Heart right ventricle (tissue), 16 donors: ENCODE measurements at regions not wholly inside any gene's neighbourhood (a gene's known extent, or its start where the extent isn't known, plus 50 kb on each side); places are given as distances from the start of the nearest gene placed in this dataset.
A peak's percentile ranks its signal among the peaks of the same experiment; 100 is the strongest.

Experiments
- ATAC-seq, 8 donors: fragments of 200-7000 bp; cut with Tn5 transposase; one replicate each; pipeline ENCODE4 v1.9.1; 2020; ENCODE audit warnings: mild to moderate bottlenecking in 8 of 8, moderate library complexity in 8 of 8, moderate number of reproducible peaks in 1 of 8
- DNase-seq, 2 donors: peaks; one replicate each; pipeline ENCODE4 v3.0.0-alpha.2; 2020
- H3K27ac ChIP-seq, 10 donors: fragments of 200-600 bp; sonication (generic) in 2 of 10; one replicate each; pipeline versions ENCODE4 v1.5.0 to v1.8.0; 2020 to 2022; ENCODE audit warnings: mild to moderate bottlenecking in 3 of 10
- H3K27me3 ChIP-seq, 7 donors: fragments of 200-600 bp; one replicate each; pipeline ENCODE4 v1.8.0; 2021 to 2022; ENCODE audit warnings: mild to moderate bottlenecking in 2 of 7
- H3K36me3 ChIP-seq, 9 donors: fragments of 200-600 bp; sonication (generic) in 1 of 9; one replicate each; pipeline versions ENCODE4 v1.5.0 to v1.8.0; 2020 to 2022; ENCODE audit warnings: mild to moderate bottlenecking in 2 of 9
- H3K4me1 ChIP-seq, 9 donors: fragments of 200-600 bp; sonication (generic) in 1 of 9; one replicate each; pipeline versions ENCODE4 v1.5.0 to v1.8.0; 2020 to 2022; ENCODE audit warnings: mild to moderate bottlenecking in 4 of 9
- H3K4me3 ChIP-seq, 10 donors: fragments of 200-600 bp; sonication (generic) in 2 of 10; one replicate each; pipeline versions ENCODE4 v1.5.0 to v1.8.0; 2020 to 2022; ENCODE audit warnings: mild to moderate bottlenecking in 7 of 10, moderate library complexity in 2 of 10
- H3K9me3 ChIP-seq, 11 donors: fragments of 200-600 bp in 10 of 11; sonication (generic) in 2 of 11; one replicate each; pipeline versions ENCODE4 v1.5.0 to v1.8.0; 2013 to 2022; ENCODE audit warnings: mild to moderate bottlenecking in 2 of 11, control low read depth in 1 of 11, moderate library complexity in 1 of 11
- CTCF ChIP-seq, 9 donors: fragments of 200-600 bp; sonication (generic) in 2 of 9; IDR thresholded peaks; one replicate each; pipeline versions ENCODE4 v1.5.0 to v1.8.0; 2021 to 2022; ENCODE audit warnings: antibody characterized with exemption in 9 of 9, mild to moderate bottlenecking in 5 of 9, moderate library complexity in 1 of 9
- whole genome bisulfite sequencing, 2 donors: extraction: QIAGEN DNeasy Blood & Tissue Kit; methylation state at CpG; one replicate each; pipeline ENCODE4 v1.1.7; 2013; ENCODE audit warnings: inconsistent platforms in 1 of 2; 5-methylcytosine and 5-hydroxymethylcytosine counted together
- intact Hi-C, 10 donors: fragments of 100-400 bp; cut with DNase I; formaldehyde crosslinking; loops; one replicate each; pipeline versions ENCODE4 v1.11.1 to v1.14.2; 2022
- donor health status: Arrhythmogenic right ventricular cardiomyopathy.
- donor health status: ischemic (EF 13 %, LVEDD 7.1; RV severe dilation, severe dysfunction).
- donor health status: healthy with polysubstance abuse.
- donor health status: DM: no; HTN: yes; CAD: no.
- donor health status: DM: no; HTN: no; CAD: no.
- donor health status: ischemic (EF 25% LVEDD 6.9; RV normal size, moderate dysfunction).
- donor health status: ischemic (EF 25% LVEDD 5.7; RV mildly dilated, moderate dysfunction).
- donor health status: healthy.
- donor health status: DM: yes; HTN: yes; CAD: no.
- donor health status: Ischemic cardiomyopathy.
- donor health status: ischemic (EF 35%, LVEDD 5.7; RV mildly dilated, moderate dysfunction).
- donor health status: nonischemic (EF 11% LVEDD 7.7; RV severe dilation, severe dysfunction).
- donor health status: DM: yes; HTN: yes; CAD: no.
- donor health status: PGD.
- donor health status: ischemic (EF 29% LVEDD 5.4; RV normal size, mild dysfunction).
- donor health status: nonischemic (EF 23%, LVEDD 6.1; RV moderate dilation, normal function).

GRCh38 chr5:116778032-116778431, 203.4 kb upstream of the SEMA6A start:
- H3K4me3 ChIP-seq: no peak overlapping the region
- WGBS, 2 donors: 32 to 35% methylated on average over 10 of the region's 10 CpGs
- H3K27ac ChIP-seq: peak overlapping the region in 2 of 10 donors; percentile 8 to 10
- no peaks in the 10 kb centered on the region for H3K36me3 ChIP-seq
- peaks cover 0 to 15% (median 0%) of the 10 kb centered on the region in 9 donors for H3K4me1 ChIP-seq
- peak in 4 of 8 donors; percentile 35 to 70 (median 55) for ATAC-seq
- no peaks in the 10 kb centered on the region for H3K27me3 ChIP-seq
- peaks cover 0 to 5% (median 0%) of the 10 kb centered on the region in 11 donors for H3K9me3 ChIP-seq
- DNase-seq: no peak
- intact Hi-C loops: no loop called here
- TF ChIP-seq CTCF (IDR thresholded peaks at IDR 0.05): no peak

- H3K36me3 ChIP-seq: no peaks in the 10 kb centered on the region
- TF ChIP-seq CTCF (IDR thresholded peaks at IDR 0.05): no peak
- no peak overlapping the region for H3K27ac ChIP-seq
- intact Hi-C loops: no loop called here
- H3K4me1 ChIP-seq: peaks cover 0 to 30% (median 8%) of the 10 kb centered on the region in 9 donors
- DNase-seq (no peak), ATAC-seq (no peak)
- H3K27me3 ChIP-seq: no peaks in the 10 kb centered on the region
- WGBS, 2 donors: 87 to 96% methylated on average over 5 of the region's 5 CpGs
- no peak overlapping the region for H3K4me3 ChIP-seq
- no peaks in the 10 kb centered on the region for H3K9me3 ChIP-seq
These were observed 199.3 kb upstream of the SEMA6A start for GRCh38 chr5:116773926-116774325.

GRCh38 chr5:116772806-116773205, 198.2 kb upstream of the SEMA6A start:
- Histone ChIP-seq H3K4me3 (no peak overlapping the region), H3K27ac (no peak overlapping the region), H3K27me3 (no peaks in the 10 kb centered on the region), H3K4me1 (peaks cover 0 to 21% (median 3%) of the 10 kb centered on the region in 9 donors), H3K36me3 (no peaks in the 10 kb centered on the region), H3K9me3 (no peaks in the 10 kb centered on the region)
- 42 to 51% methylated on average over 3 of the region's 3 CpGs for WGBS, 2 donors
- DNase-seq (no peak), ATAC-seq (no peak)
- no peak for TF ChIP-seq CTCF (IDR thresholded peaks at IDR 0.05)
- intact Hi-C loops: no loop called here

GRCh38 chr5:116772152-116772501, 197.5 kb upstream of the SEMA6A start:
- Histone ChIP-seq H3K27ac (no peak overlapping the region), H3K4me1 (peaks cover 0 to 21% (median 3%) of the 10 kb centered on the region in 9 donors), H3K27me3 (no peaks in the 10 kb centered on the region), H3K36me3 (no peaks in the 10 kb centered on the region), H3K4me3 (no peak overlapping the region), H3K9me3 (no peaks in the 10 kb centered on the region)
- TF ChIP-seq CTCF (IDR thresholded peaks at IDR 0.05): no peak
- no peak for DNase-seq
- 81 to 93% methylated on average over 1 of the region's 1 CpG for WGBS, 2 donors
- peak in 1 of 8 donors; percentile 17 for ATAC-seq
- intact Hi-C loops: no loop called here
